Astrocyte (in vitro differentiated cells and primary cell): ENCODE measurements at regions not wholly inside any gene's neighbourhood (a gene's known extent, or its start where the extent isn't known, plus 50 kb on each side); places are given as distances from the start of the nearest gene placed in this dataset.

ENCODE experiments used
- EZH2 ChIP-seq: IDR thresholded peaks from 2 replicates; pipeline ENCODE4 v1.6.1; 2012; ENCODE audit warnings: mild to moderate bottlenecking, low read length, inconsistent platforms; ENCODE audit not compliant: insufficient read depth
- TF ChIP-seq, protein P1 (sequence below): IDR thresholded peaks from 2 replicates; pipeline ENCODE4 v1.5.1; 2011; ENCODE audit warnings: low read depth, mild to moderate bottlenecking, inconsistent platforms, low read length, moderate library complexity; ENCODE audit not compliant: insufficient read depth

DNA sequence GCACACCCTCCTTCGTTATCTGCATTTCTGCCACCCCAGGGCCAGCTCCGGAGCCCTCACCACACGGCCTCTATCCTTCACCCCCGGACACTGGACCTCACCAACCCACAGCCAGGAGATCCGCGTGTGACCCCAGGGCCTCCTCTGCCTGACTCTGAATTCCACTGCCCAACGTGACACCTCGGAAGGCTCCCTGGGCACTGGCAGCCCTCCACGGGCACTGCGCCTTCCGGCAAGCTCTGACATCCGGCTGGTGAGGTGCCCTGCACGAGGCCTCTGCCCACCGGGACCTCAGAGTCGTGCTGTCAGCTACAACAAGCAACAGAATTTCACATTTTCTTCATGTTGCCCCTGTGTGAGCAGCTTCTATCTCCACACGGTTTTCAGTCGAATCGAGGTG is 148.3 kb downstream of the CRYBB2 start:
- TF ChIP-seq, protein P1, sequence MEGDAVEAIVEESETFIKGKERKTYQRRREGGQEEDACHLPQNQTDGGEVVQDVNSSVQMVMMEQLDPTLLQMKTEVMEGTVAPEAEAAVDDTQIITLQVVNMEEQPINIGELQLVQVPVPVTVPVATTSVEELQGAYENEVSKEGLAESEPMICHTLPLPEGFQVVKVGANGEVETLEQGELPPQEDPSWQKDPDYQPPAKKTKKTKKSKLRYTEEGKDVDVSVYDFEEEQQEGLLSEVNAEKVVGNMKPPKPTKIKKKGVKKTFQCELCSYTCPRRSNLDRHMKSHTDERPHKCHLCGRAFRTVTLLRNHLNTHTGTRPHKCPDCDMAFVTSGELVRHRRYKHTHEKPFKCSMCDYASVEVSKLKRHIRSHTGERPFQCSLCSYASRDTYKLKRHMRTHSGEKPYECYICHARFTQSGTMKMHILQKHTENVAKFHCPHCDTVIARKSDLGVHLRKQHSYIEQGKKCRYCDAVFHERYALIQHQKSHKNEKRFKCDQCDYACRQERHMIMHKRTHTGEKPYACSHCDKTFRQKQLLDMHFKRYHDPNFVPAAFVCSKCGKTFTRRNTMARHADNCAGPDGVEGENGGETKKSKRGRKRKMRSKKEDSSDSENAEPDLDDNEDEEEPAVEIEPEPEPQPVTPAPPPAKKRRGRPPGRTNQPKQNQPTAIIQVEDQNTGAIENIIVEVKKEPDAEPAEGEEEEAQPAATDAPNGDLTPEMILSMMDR, result no peak
- TF ChIP-seq EZH2, result no peak
